ENCODE measurements at regions not wholly inside any gene's neighbourhood (a gene's known extent, or its start where the extent isn't known, plus 50 kb on each side); places are given as distances from the start of the nearest gene placed in this dataset.
"Not testable (repeated sequence)": the region's sequence is repeated elsewhere in the genome, so short reads cannot be mapped to it uniquely, and the experiment has no call there.

DNA sequence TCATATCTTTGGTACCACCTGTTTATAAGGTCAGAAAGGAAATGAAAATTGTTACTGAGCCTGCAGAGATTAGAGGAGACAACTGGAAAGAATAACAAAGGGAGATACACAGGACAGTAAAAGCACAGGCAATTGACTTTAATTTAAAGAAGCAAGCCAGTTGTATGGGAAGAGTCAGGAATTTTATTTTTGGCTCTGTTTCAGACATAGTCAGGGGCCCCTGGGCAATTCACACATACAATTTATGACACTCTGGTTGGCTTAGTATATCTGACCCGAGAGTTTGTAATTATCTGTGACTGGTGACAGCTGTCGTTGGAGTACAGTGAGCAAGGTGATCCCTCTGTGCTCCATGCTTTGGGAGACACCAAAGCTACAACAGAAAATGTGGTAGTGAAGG lies 591.9 kb upstream of the NECTIN3 start:
- no peak for DNase-seq (ENCODE audit: low spot score)

DNA sequence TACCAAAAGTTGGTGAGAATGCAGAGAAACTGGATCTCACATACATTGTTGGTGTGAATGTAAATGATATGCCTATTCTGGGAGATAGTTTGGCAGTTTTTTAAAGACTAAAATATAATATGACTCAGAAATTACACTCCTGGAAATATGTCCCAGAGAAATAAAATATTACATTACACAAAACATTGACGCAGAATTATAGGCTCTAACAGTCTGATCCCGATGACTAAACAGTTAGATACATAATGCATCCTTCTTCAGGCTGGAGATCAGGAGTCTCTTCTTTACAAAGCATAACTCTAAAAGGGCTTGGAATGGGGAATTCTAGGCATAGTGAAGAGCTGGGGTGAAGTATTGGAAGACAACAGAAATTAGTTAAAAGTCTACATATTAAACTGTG lies 586.2 kb upstream of the NECTIN3 start:
- DNase-seq (ENCODE audit: low spot score), result no peak

DNA sequence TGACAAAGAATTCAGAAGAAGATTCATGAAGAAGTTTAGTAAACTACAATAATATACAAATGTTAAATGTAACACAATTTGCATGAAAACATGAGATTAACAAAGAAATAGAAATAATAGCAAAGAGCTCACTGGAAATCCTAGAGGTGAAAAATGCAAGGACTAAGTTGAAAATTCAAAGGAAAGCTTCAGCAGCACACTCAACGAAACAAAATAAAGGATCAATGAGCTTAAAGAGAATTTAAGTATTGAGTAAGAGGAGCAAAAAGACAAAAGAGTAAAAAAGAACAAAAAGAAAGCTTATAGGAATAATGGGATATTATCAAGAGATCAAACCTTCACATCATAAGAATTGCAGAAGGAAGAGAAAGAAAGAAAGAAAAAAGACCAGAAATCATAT lies 583.8 kb upstream of the NECTIN3 start:
- DNase-seq (ENCODE audit: low spot score), result no peak

DNA sequence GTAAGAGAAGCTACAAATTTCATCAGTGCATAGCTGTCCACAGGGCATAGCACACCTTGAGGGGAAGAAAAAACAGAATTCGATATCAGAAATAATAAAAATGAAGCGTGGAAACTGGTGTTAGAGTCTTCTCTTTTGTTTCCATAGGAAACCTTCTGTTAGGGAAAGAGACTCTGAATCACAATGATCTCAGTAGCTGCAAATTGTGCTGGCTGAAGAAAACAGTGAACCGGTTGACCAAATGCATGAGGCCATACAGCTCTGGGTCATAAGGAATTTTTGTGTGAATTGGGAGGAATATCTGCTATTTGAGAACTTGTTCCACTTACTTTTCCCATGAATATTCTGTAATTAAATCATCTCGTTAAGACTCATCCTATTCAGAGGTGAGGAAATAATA lies 580.2 kb upstream of the NECTIN3 start:
- no peak for DNase-seq (ENCODE audit: low spot score)

DNA sequence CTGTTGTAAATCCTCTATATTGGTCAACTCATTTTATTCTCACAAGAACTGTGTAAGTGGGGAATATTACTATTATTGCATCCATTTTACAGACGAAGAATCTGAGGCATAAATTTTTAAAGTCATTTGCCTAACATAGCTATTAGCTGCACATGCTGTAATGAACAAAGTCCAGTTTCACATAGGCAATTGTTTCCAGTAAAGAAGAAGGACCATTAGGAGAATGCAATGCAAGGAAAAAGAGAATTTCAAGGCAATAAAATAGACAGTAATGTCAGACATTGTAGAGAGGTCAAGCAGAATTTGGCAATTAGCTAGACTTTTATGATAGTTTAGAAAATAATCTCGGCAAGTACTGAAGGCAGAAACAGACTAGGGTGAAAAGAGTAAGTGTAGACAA lies 578.7 kb upstream of the NECTIN3 start:
- DNase-seq (ENCODE audit: low spot score), result no peak

DNA sequence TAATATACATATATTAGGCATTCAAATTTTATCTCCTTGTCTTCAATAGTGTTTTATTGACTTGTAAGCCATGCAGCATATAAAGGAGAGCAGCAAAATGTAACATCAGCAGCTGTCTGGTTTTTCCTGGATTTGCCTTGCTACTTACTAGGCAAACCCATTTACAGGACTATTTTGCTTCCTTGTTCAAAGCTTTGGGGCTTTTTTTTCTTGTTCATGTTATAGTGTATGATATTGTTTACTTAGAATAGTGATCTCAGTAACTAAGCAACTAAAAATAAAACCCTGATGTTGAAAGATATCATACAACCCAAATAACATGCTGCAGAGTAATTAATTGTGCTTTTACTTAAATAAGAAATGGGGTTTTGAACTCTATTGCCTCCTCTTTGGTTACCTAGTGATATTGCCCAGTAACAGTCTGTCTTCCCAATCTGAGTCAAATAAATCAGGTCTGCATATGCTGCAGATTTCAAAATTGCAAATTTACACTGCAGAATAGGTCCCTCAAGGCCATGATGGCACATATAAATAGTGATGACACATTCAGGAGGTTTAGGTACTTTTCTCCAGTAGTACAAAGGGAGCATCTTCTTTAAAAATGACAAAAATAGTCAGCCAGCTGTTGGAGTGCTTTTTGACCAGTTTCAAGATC lies 578.1 kb upstream of the NECTIN3 start:
- DNase-seq (ENCODE audit: low spot score), result no peak

DNA sequence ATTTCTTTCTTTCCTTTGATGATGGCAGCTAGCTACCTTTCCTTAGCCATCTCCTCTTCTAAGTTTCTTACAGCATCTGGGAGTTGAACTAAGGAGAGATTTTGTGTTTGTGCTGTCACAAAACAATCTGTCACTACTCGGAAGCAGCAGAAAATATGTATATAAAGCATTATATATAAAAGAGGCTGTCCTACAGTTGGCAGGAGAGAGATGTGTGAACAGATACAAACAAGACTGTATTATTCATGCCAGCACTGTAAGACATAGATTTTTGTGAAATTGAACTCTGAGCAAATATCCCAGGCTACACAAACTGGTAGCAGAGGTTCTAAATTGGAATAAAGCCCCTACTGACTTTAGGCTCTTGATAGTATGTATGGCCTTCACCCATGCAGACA lies 577.5 kb upstream of the NECTIN3 start:
- DNase-seq (ENCODE audit: low spot score), result no peak

DNA sequence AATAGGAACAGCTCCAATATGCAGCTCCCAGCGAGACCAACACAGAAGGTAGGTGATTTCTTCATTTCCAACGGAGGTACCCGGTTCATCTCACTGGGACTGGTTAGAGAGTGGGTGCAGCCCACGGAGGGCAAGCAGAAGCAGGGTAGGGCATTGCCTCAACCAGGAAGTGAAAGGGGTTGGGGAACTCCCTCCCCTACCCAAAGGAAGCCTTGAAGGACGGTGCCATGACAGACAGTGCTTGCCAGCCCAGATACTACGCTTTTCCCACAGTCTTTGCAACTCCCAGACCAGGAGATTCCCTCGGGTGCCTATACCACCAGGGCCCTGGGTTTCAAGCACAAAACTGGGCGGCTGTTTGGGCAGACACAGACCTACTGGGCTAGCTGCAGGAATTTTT lies 576.9 kb upstream of the NECTIN3 start:
- DNase-seq (ENCODE audit: low spot score), result no peak

DNA sequence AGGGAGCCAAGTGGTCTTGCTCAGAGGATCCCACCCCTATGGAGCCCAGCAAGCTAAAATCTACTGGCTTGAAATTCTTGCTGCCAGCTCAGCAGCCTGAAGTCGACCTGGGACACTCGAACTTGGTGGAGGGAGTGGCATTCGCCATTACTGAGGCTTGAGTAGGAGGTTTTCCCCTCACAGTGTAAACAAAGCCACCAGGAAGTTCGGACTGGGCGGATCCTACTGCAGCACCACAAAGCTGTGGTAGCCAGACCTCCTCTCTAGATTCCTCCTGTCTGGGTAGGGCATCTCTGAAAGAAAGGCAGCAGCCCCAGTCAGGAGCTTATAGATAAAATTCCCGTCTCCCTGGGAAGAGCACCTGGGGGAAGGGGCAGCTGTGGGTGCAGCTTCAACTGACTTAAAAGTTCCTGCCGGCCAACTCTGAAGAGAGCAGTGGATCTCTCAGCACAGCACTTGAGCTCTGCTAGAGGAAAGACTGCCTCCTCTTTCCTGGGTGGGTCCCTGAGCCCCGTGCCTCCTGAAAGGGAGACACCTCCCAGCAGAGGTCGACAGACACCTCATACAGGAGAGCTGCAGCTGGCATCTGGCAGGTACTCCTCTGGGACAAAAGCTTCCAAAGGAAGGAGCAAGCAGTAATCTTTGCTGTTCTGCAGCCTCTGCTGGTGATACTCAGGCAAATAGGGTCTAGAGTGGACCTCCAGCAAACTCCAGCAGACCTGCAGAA lies 576.3 kb upstream of the NECTIN3 start:
- DNase-seq (ENCODE audit: low spot score), result no peak

DNA sequence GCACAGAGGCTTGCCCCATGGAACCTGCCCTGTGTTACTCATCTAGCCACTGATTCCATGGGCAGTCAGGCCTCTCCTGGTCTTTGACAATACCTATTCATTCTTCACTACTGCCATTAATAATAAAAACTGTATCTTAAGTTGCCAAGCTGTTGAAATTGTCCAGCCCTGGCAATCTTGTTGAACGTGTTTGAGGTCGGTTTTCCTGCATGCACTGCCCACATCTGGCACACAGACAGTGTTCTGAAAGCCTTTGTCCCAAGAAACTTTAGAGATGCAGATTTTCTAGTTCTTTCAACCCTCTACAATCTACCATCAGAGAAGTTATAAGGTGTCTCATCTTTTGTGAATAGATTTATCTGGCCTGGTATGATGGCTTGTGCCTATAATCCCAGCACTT lies 567.2 kb upstream of the NECTIN3 start:
- no peak for DNase-seq (ENCODE audit: low spot score)

DNA sequence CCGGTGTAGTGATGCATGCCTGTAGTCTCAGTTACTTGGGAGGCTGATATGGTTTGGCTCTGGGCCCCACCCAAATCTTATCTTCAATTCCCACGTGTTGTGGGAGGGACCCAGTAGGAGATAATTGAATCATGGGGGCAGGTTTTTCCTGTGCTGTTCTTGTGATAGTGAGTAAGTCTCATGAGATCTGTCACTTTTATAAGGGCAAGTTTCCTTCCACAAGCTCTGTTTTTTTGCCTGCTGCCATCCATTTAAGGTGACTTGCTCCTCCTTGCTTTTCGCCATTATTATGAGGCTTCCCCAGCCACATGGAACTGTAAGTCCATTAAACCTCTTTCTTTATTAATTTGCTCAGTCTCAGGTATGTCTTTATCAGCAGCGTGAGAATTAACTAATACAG lies 566.7 kb upstream of the NECTIN3 start:
- no peak for DNase-seq (ENCODE audit: low spot score)

DNA sequence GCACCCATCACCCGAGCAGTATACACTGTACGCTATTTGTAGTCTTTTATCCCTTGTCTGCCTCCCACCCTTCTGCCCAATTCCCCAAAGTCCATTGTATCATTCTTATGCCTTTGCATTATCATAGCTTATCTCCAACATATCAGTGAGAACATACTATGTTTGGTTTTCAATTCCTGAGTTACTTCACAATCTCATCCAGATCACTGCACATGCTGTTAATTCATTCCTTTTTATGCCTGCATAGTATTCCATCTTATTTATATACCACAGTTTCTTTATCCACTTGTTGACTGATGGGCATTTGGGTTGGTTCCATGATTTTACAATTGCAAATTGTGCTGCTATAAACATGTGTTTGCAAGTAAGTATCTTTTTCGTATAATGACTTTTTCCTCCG lies 564.7 kb upstream of the NECTIN3 start:
- no peak for DNase-seq (ENCODE audit: low spot score)

DNA sequence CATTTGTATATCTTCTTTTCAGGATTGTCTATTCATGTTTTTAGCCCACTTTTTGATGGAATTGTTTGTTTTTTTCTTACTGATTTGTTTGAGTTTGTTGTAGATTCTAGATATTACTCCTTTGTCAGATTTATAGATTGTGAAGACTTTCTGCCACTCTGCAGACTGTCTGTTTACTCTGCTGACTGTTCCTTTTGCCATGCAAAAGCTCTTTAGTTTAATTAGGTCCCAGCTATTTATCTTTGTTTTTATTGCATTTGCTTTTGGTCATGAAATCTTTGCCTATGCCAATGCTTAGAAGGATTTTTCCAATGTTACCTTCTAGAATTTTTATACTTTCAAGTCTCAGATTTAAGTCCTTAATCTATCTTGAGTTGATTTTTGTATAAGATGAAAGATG lies 564.0 kb upstream of the NECTIN3 start:
- DNase-seq (ENCODE audit: low spot score), result not testable (repeated sequence)

DNA sequence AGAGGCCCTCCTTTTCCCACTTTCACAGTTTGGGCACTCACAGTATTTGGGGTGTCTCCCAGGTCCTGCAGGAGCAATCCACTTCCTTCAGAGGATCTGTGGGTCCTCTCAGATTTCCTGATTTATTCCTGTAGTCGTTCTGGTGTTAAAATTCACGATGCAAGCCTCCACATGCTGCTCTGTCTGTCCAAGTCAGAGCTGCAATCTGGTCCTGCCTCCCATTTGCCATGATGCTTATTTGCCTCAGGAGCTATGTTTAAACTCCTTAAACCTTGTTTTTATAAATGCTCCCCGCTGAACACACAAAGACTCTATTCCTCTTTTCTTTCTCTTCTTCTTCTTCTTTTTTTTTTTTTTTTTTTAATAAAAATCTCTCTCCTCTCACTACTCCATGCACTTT lies 558.7 kb upstream of the NECTIN3 start:
- DNase-seq (ENCODE audit: low spot score), result no peak

DNA sequence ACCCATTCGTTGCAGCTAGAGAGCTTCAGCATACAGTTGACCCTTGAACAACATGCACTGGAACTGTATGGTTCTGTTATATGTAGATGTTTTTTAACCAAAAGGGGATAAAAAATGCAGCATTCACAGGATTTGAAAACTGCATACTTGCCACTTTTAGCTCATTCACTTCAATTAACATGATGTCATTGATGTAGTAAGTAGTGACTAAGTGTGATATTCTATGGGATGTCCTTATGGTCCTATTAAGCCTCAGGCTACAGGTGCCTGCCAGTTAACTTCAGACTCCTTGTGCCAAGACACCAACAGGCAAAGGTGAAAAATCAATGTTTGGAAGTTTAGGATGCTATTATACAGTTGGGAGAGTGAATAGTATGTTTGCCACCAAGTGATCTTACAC lies 553.6 kb upstream of the NECTIN3 start:
- no peak for DNase-seq (ENCODE audit: low spot score)

DNA sequence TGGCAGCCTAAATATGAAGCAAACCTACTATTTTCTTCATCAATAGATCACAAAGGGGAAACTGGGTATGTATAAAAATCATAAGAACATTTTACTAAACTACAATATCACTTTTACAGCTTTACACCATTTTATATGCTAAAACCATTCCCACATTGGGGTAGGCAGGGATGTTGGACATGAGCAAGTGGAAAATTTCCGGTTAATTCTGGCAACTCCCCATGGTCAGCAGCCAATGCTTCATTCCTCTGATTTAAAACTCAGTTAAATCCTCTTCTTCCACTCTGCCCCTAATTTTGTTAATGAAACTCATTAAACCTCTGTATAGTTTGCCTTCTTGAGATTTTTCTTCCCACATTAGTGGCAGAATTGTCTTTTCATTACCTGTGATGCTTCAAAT lies 552.5 kb upstream of the NECTIN3 start:
- no peak for DNase-seq (ENCODE audit: low spot score)

DNA sequence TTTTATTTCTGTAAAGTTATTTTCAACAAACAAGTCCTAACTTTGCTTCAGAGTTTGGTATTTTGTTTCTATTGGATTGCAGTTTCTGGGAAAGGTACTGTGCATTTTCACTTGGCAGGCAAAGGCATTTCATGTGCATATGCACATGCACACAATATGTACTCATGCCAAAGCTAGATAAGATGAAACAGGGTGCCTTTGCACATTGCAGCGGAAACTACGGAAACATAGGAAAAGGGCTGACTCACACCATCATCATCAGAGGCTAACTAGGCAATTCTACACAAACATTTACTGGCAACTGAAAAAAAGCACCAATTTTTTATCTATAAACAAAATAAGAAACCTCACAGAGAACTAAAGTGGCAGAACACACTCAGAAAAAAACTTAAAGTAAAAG lies 550.6 kb upstream of the NECTIN3 start:
- no peak for DNase-seq (ENCODE audit: low spot score)

DNA sequence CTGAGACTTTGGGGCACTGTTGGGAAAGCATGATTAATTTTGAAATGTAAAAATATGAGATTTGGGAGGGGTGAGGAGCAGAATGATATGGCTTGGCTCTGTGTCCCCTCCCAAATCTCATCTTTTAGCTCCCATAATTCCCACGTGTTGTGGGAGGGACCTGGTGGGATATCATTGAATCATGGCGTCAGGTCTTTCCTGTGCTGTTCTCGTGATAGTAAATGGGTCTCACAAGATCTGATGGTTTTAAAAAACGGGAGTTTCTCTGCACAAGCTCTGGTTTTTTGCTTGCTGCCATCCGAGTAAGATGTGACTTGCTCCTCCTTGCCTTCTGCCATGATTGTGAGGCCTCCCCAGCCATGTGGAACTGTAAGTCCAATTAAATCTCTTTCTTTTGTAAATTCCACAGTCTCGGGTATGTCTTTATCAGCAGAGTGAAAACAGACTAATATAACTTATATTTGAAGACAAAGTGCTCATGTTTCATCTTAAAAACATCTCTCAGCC lies 546.0 kb upstream of the NECTIN3 start:
- DNase-seq (ENCODE audit: low spot score), result not testable (repeated sequence)

DNA sequence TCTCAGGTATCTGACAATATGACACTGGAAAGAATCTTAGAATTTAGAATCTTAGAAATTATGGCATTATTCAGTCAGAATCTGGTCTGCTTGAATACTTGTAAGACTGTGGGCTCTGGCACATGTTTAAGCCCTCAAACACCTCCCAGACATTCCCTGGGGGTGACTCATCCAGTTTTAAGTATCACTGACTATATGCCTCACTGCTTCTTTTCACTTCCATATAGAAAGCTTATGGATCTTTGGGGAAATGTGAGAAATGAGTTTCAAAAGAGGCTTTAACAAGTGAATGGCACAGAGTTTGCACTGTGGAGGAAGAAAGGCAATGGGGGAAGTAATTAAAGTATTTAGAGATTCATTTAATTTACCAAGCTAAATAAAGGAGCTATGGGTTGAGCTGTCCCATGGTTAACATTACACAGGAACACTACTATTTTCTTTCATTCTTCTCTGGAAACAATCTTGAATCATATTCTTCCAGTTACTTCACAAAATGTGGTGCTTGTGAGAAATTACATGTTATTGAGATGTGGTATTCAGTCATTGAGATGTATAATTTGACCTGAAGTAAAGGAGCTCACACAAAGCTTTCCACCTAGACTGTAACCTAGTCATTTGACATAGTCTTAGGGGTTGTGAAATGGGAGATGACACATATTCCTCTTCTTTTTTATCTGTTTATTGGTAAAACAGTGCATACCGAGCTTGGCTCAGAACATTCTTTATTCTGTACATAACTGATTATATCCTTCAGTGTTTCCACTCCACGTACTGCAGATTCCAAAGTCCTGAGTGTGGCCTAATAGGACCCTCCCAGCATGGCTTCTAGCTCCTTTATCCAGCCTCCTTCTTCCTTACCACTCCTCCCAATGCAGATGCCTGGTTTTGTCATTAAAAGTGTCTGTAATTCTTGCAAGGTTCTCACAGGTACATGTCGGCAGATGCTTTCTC lies 544.6 kb upstream of the NECTIN3 start:
- DNase-seq (ENCODE audit: low spot score), result no peak

DNA sequence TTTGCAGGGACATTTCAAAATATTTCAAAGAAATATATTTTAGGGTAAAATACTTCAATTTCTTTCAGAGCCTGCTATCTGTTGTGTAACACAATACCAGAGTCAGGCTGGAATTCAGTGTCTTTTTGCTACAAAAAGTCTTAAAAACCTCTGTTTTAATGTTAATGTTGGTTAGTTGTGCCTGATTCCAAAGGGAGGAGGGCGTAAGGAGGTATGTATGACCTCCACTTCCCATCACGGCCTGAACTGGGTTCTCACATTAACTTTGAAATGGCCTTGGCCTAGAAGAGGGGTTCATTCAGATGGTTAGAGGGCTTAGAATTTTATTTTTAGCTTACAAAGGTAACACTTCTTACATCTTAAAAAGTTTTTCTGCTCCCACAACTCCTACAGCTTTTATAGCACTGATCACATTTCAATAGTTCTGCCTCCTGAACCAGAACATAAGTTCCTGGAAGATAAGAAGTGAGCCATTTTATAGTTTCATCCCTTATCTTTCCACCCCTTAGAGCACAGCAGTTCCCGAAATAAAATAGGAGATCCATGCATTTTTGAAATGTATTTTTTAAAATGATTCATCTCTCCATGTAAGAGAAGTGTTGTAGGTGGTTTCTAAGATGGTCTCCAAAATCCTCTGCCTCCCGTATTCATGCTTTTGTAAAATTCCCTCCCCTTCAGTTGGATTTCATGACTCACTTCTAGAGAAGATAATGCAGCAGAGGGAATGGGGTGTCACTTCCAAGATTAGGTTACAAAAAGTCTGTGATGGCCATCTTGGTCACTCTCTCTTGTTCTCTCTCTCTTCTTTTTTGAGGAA lies 543.1 kb upstream of the NECTIN3 start:
- no peak for DNase-seq (ENCODE audit: low spot score)

DNA sequence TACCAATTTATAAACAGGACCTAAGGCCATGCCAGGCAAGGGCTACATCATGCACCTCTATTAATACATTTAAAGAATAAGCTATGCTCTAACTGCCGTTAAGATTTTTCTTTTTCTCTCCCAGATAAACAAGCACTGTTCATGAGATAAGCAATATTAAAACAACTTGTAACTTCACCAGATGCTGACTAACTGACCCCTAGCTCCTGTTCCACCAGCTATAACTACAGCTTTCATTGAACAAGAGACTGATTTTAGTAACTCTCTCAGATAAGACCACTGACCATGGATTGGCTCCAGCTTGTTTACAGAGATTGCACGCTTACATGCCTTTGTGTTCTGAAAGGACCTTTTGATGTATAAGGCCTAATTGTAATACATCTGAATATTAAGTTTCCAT lies 540.7 kb upstream of the NECTIN3 start:
- DNase-seq (ENCODE audit: low spot score), result no peak

DNA sequence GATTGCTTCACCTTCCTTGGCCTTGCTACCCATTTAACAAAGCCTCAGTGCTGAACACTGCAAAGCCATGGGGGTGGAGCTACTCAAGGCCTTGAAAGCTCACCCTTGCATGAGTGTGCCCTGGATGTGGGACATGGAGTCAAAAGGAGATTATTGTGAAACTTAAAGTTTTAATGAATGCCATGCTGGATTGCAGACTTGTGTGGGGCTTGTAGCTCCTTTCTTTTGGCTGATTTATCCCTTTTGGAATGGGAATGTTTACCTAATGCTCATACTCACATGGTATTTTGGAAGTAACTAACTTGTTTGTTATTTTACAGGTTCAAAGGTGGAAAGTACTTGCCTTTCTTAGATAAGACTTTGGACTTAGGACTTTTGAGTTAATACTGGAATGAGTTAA lies 538.5 kb upstream of the NECTIN3 start:
- no peak for DNase-seq (ENCODE audit: low spot score)

Data from kidney capillary endothelial cell (primary cell).